Activated T-helper 9 cell treated with anti-CD3 and anti-CD28 coated beads, Interleukin-2, amount 50 U/mL, for 16 hours (primary cell): ENCODE measurements at regions not wholly inside any gene's neighbourhood (a gene's known extent, or its start where the extent isn't known, plus 50 kb on each side); places are given as distances from the start of the nearest gene placed in this dataset.
"Not testable (repeated sequence)": the region's sequence is repeated elsewhere in the genome, so short reads cannot be mapped to it uniquely, and the experiment has no call there.

Source experiments
- DNase-seq: peaks from one replicate; pipeline ENCODE4 v3.0.0-alpha.2; 2020; ENCODE audit warnings: low read depth

- no peak for DNase-seq
Observed at GRCh38 chr15:39393575-39394335, 187.1 kb upstream of the THBS1 start.

- DNase-seq: no peak
Observed at GRCh38 chr15:39394496-39394895, 186.4 kb upstream of the THBS1 start.

GRCh38 chr15:39396979-39397615 lies 183.8 kb upstream of the THBS1 start:
- DNase-seq: no peak

GRCh38 chr15:39397883-39398282 lies 183.0 kb upstream of the THBS1 start:
- no peak for DNase-seq

- no peak for DNase-seq
Observed at GRCh38 chr15:39399600-39399999, 181.3 kb upstream of the THBS1 start.

- no peak for DNase-seq
Observed at GRCh38 chr15:39400002-39400401, 180.9 kb upstream of the THBS1 start.

GRCh38 chr15:39400821-39401550 lies 179.9 kb upstream of the THBS1 start:
- no peak for DNase-seq

- no peak for DNase-seq
Observed at GRCh38 chr15:39403640-39404117, 177.2 kb upstream of the THBS1 start.

GRCh38 chr15:39404767-39405181 lies 176.1 kb upstream of the THBS1 start:
- no peak for DNase-seq

GRCh38 chr15:39406485-39406884 lies 174.4 kb upstream of the THBS1 start:
- no peak for DNase-seq

GRCh38 chr15:39407116-39407515 lies 173.8 kb upstream of the THBS1 start:
- no peak for DNase-seq

GRCh38 chr15:39409876-39410530 lies 170.9 kb upstream of the THBS1 start:
- no peak for DNase-seq

- DNase-seq: no peak
Observed at GRCh38 chr15:39411102-39411989, 169.5 kb upstream of the THBS1 start.

GRCh38 chr15:39413558-39413957 lies 167.3 kb upstream of the THBS1 start:
- DNase-seq: no peak

GRCh38 chr15:39414201-39414600 lies 166.7 kb upstream of the THBS1 start:
- DNase-seq: no peak

- no peak for DNase-seq
Observed at GRCh38 chr15:39415634-39416033, 165.2 kb upstream of the THBS1 start.

GRCh38 chr15:39416258-39416657 lies 164.6 kb upstream of the THBS1 start:
- DNase-seq: no peak

- DNase-seq: no peak
Observed at GRCh38 chr15:39417366-39418134, 163.3 kb upstream of the THBS1 start.

GRCh38 chr15:39419651-39420050 lies 161.2 kb upstream of the THBS1 start:
- DNase-seq: no peak

GRCh38 chr15:39420123-39420852 lies 160.6 kb upstream of the THBS1 start:
- not testable (repeated sequence) for DNase-seq
